ENCODE measurements at regions not wholly inside any gene's neighbourhood (a gene's known extent, or its start where the extent isn't known, plus 50 kb on each side); places are given as distances from the start of the nearest gene placed in this dataset.

DNA sequence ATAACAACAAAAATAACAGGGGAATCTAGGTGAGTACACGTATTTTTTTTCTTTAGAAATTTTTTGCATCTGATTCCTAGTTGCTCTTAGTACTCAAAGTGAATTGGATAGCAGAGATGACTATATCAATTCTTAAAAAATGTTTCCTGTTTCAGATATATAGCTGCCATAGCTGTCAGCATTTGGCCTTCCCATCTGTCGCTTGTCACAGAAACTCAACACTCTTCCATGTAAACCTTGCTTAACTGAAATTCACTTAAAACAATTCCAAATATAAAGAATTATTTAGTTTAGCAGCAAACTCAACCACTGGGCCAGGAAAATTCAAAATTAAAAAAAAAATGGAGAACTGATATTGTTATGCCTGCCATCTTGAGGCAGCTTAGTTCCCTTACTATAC, 807.5 kb downstream of the IGSF11 start:
- TF ChIP-seq CTCF (conservative IDR thresholded peaks at IDR 0.05; ENCODE audit: low read depth in 2 of 2) (no peak), EZH2 (IDR thresholded peaks at IDR 0.05; ENCODE audit: low read depth, unreplicated experiment) (no peak)

Data from GM23338 (cell line).